ENCODE measurements at regions not wholly inside any gene's neighbourhood (a gene's known extent, or its start where the extent isn't known, plus 50 kb on each side); places are given as distances from the start of the nearest gene placed in this dataset.

- DNase-seq (ENCODE audit: low read depth in 1 of 2, low spot score in 1 of 2): no peak
Measured at GRCh38 chr16:79728923-79729240, 128.3 kb upstream of the MAF start.

GRCh38 chr16:79728048-79728922 lies 127.7 kb upstream of the MAF start:
- DNase-seq (ENCODE audit: low read depth in 1 of 2, low spot score in 1 of 2): no peak

GRCh38 chr16:79726902-79727301 lies 126.4 kb upstream of the MAF start:
- no peak for DNase-seq (ENCODE audit: low read depth in 1 of 2, low spot score in 1 of 2)

GRCh38 chr16:79725051-79725450 lies 124.5 kb upstream of the MAF start:
- no peak for DNase-seq (ENCODE audit: low read depth in 1 of 2, low spot score in 1 of 2)

- DNase-seq (ENCODE audit: low read depth in 1 of 2, low spot score in 1 of 2): no peak
Measured at GRCh38 chr16:79723583-79724168, 123.1 kb upstream of the MAF start.

GRCh38 chr16:79721270-79721669 lies 120.7 kb upstream of the MAF start:
- DNase-seq (ENCODE audit: low read depth in 1 of 2, low spot score in 1 of 2): no peak

GRCh38 chr16:79717333-79718137 lies 117.0 kb upstream of the MAF start:
- DNase-seq (ENCODE audit: low read depth in 1 of 2, low spot score in 1 of 2): no peak

- no peak for DNase-seq (ENCODE audit: low read depth in 1 of 2, low spot score in 1 of 2)
Measured at GRCh38 chr16:79716645-79717332, 116.3 kb upstream of the MAF start.

GRCh38 chr16:79715061-79715460 lies 114.5 kb upstream of the MAF start:
- no peak for DNase-seq (ENCODE audit: low read depth in 1 of 2, low spot score in 1 of 2)

- no peak for DNase-seq (ENCODE audit: low read depth in 1 of 2, low spot score in 1 of 2)
Measured at GRCh38 chr16:79714440-79714839, 113.9 kb upstream of the MAF start.

- DNase-seq (ENCODE audit: low read depth in 1 of 2, low spot score in 1 of 2): no peak
Measured at GRCh38 chr16:79713609-79714309, 113.2 kb upstream of the MAF start.

- DNase-seq (ENCODE audit: low read depth in 1 of 2, low spot score in 1 of 2): no peak
Measured at GRCh38 chr16:79712276-79712675, 111.7 kb upstream of the MAF start.

- no peak for DNase-seq (ENCODE audit: low read depth in 1 of 2, low spot score in 1 of 2)
Measured at GRCh38 chr16:79707876-79708275, 107.3 kb upstream of the MAF start.

GRCh38 chr16:79703066-79703465 lies 102.5 kb upstream of the MAF start:
- no peak for DNase-seq (ENCODE audit: low read depth in 1 of 2, low spot score in 1 of 2)

- DNase-seq (ENCODE audit: low read depth in 1 of 2, low spot score in 1 of 2): no peak
Measured at GRCh38 chr16:79698341-79698753, 97.8 kb upstream of the MAF start.

GRCh38 chr16:79697562-79698112 lies 97.1 kb upstream of the MAF start:
- DNase-seq (ENCODE audit: low read depth in 1 of 2, low spot score in 1 of 2): no peak

- no peak for DNase-seq (ENCODE audit: low read depth in 1 of 2, low spot score in 1 of 2)
Measured at GRCh38 chr16:79691007-79691406, 90.5 kb upstream of the MAF start.

- DNase-seq (ENCODE audit: low read depth in 1 of 2, low spot score in 1 of 2): no peak
Measured at GRCh38 chr16:79690159-79690558, 89.6 kb upstream of the MAF start.

- DNase-seq (ENCODE audit: low read depth in 1 of 2, low spot score in 1 of 2): no peak
Measured at GRCh38 chr16:79687249-79688130, 87.0 kb upstream of the MAF start.

- DNase-seq (ENCODE audit: low read depth in 1 of 2, low spot score in 1 of 2): no peak
Measured at GRCh38 chr16:79685871-79686270, 85.3 kb upstream of the MAF start.
